ENCODE measurements at regions not wholly inside any gene's neighbourhood (a gene's known extent, or its start where the extent isn't known, plus 50 kb on each side); places are given as distances from the start of the nearest gene placed in this dataset.
"Not testable (repeated sequence)": the region's sequence is repeated elsewhere in the genome, so short reads cannot be mapped to it uniquely, and the experiment has no call there.

DNA sequence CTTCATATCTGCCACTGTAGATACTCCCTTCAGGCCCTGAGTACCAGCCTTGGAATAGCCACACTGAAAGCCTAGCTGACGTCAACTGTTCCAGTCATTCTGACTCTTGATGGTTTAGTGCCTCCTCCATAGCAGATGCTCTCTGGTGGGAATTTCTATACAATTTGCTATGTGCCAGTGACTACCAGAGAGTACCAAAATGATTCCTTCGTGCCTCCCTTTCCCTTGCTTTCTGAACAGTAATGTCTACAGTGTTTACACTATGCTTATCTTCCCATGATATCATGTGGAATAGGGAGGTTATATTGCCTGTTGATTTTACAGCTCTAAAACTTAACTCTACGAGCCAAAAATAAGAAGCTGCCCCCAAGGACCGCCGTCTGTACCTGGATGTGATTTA is 109.7 kb upstream of the GMNC start:
- Histone ChIP-seq H3K9me3 (replicated peaks; ENCODE audit: insufficient read depth, low read length) (no peaks in the 10 kb centered on the region), H3K27ac (ENCODE audit: low read length) (no peak overlapping the region), H3K4me3 (ENCODE audit: low read length) (no peak overlapping the region), H3K9me2 (replicated peaks; ENCODE audit: insufficient read depth, low read length) (no peaks in the 10 kb centered on the region), H3K4me2 (ENCODE audit: low read depth, low read length) (no peak overlapping the region), H3K27me3 (replicated peaks; ENCODE audit: insufficient read depth, low read length) (no peaks in the 10 kb centered on the region), H2AFZ (ENCODE audit: low read length) (no peak overlapping the region), H3K79me2 (ENCODE audit: low read length) (no peaks in the 10 kb centered on the region), H3K36me3 (replicated peaks; ENCODE audit: insufficient read depth, low read length) (no peaks in the 10 kb centered on the region), H3K9ac (ENCODE audit: low read length) (no peak overlapping the region), H4K20me1 (ENCODE audit: insufficient read depth, low read length) (no peaks in the 10 kb centered on the region), H3K4me1 (ENCODE audit: low read length) (no peaks in the 10 kb centered on the region), H3F3A (ENCODE audit: insufficient read depth, low read length) (no peaks in the 10 kb centered on the region)
- TF ChIP-seq, protein P1, sequence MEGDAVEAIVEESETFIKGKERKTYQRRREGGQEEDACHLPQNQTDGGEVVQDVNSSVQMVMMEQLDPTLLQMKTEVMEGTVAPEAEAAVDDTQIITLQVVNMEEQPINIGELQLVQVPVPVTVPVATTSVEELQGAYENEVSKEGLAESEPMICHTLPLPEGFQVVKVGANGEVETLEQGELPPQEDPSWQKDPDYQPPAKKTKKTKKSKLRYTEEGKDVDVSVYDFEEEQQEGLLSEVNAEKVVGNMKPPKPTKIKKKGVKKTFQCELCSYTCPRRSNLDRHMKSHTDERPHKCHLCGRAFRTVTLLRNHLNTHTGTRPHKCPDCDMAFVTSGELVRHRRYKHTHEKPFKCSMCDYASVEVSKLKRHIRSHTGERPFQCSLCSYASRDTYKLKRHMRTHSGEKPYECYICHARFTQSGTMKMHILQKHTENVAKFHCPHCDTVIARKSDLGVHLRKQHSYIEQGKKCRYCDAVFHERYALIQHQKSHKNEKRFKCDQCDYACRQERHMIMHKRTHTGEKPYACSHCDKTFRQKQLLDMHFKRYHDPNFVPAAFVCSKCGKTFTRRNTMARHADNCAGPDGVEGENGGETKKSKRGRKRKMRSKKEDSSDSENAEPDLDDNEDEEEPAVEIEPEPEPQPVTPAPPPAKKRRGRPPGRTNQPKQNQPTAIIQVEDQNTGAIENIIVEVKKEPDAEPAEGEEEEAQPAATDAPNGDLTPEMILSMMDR (IDR thresholded peaks at IDR 0.05; ENCODE audit: low read length) = no peak
- TF ChIP-seq EZH2 (optimal IDR thresholded peaks at IDR 0.05; ENCODE audit: low read depth, low read length) = no peak
- no peak for TF ChIP-seq EZH2phosphoT487 (IDR thresholded peaks at IDR 0.05; ENCODE audit: low read length)
- no peak for DNase-seq

- no peak overlapping the region for H3K4me2 ChIP-seq (ENCODE audit: low read depth, low read length)
- no peaks in the 10 kb centered on the region for H3K79me2 ChIP-seq (ENCODE audit: low read length)
- no peaks in the 10 kb centered on the region for H3K9me3 ChIP-seq (replicated peaks; ENCODE audit: insufficient read depth, low read length)
- no peak overlapping the region for H2AFZ ChIP-seq (ENCODE audit: low read length)
- no peak for DNase-seq
- H3K36me3 ChIP-seq (replicated peaks; ENCODE audit: insufficient read depth, low read length) = no peaks in the 10 kb centered on the region
- H3F3A ChIP-seq (ENCODE audit: insufficient read depth, low read length) = no peaks in the 10 kb centered on the region
- no peaks in the 10 kb centered on the region for H4K20me1 ChIP-seq (ENCODE audit: insufficient read depth, low read length)
- H3K9ac ChIP-seq (ENCODE audit: low read length) = no peak overlapping the region
- H3K4me1 ChIP-seq (ENCODE audit: low read length) = no peaks in the 10 kb centered on the region
- H3K27ac ChIP-seq (ENCODE audit: low read length) = no peak overlapping the region
- no peak overlapping the region for H3K4me3 ChIP-seq (ENCODE audit: low read length)
- H3K9me2 ChIP-seq (replicated peaks; ENCODE audit: insufficient read depth, low read length) = no peaks in the 10 kb centered on the region
- H3K27me3 ChIP-seq (replicated peaks; ENCODE audit: insufficient read depth, low read length) = no peaks in the 10 kb centered on the region
- TF ChIP-seq EZH2phosphoT487 (IDR thresholded peaks at IDR 0.05; ENCODE audit: low read length) = no peak
- TF ChIP-seq EZH2 (optimal IDR thresholded peaks at IDR 0.05; ENCODE audit: low read depth, low read length) = no peak
- TF ChIP-seq, protein P1 (IDR thresholded peaks at IDR 0.05; ENCODE audit: low read length) = no peak
These were observed 108.1 kb upstream of the GMNC start for GRCh38 chr3:190970560-190970959.

DNA sequence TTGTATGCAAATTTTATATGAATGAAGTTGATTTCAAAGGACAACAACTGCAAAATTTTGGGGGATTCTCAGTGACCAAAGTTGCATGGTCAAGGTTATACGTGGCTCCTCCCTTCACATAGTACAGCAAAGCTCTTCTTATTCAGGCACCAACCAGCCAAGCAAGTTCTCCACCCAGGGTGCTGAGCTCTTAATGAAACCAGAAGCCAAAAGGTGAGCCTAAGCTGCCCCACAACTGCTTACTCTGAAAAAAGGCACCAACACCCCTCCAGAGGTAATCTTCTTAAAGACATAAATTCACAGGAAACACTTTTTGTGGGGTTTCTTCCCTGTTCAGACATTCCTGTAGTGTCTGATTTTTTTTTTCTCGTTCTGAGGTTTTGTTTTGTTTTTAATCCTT is 106.1 kb upstream of the GMNC start:
- Histone ChIP-seq H3K9me2 (replicated peaks; ENCODE audit: insufficient read depth, low read length) (no peaks in the 10 kb centered on the region), H3K27ac (ENCODE audit: low read length) (no peak overlapping the region), H3K9me3 (replicated peaks; ENCODE audit: insufficient read depth, low read length) (no peaks in the 10 kb centered on the region), H3K79me2 (ENCODE audit: low read length) (no peaks in the 10 kb centered on the region), H4K20me1 (ENCODE audit: insufficient read depth, low read length) (no peaks in the 10 kb centered on the region), H2AFZ (ENCODE audit: low read length) (no peak overlapping the region), H3F3A (ENCODE audit: insufficient read depth, low read length) (no peaks in the 10 kb centered on the region), H3K4me1 (ENCODE audit: low read length) (no peaks in the 10 kb centered on the region), H3K27me3 (replicated peaks; ENCODE audit: insufficient read depth, low read length) (no peaks in the 10 kb centered on the region), H3K36me3 (replicated peaks; ENCODE audit: insufficient read depth, low read length) (no peaks in the 10 kb centered on the region), H3K4me2 (ENCODE audit: low read depth, low read length) (no peak overlapping the region), H3K4me3 (ENCODE audit: low read length) (no peak overlapping the region), H3K9ac (ENCODE audit: low read length) (no peak overlapping the region)
- TF ChIP-seq EZH2phosphoT487 (IDR thresholded peaks at IDR 0.05; ENCODE audit: low read length) (no peak), EZH2 (optimal IDR thresholded peaks at IDR 0.05; ENCODE audit: low read depth, low read length) (no peak)
- TF ChIP-seq, protein P1 (IDR thresholded peaks at IDR 0.05; ENCODE audit: low read length) = no peak
- DNase-seq = no peak

DNA sequence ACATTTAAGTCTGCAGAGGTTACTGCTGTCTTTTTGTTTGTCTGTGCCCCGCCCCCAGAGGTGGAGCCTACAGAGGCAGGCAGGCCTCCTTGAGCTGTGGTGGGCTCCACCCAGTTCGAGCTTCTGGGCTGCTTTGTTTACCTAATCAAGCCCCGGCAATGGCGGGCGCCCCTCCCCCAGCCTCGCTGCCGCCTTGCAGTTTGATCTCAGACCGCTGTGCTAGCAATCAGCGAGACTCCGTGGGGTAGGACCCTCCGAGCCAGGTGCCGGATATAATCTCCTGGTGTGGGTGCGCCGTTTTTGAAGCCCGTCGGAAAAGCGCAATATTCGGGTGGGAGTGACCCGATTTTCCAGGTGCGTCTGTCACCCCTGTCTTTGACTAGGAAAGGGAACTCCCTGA is 102.4 kb upstream of the GMNC start:
- not testable (repeated sequence) for H3K4me2 ChIP-seq (ENCODE audit: low read depth, low read length); H3K4me3 ChIP-seq (ENCODE audit: low read length); H2AFZ ChIP-seq (ENCODE audit: low read length); H3K9ac ChIP-seq (ENCODE audit: low read length); H3K79me2 ChIP-seq (ENCODE audit: low read length); H3K27ac ChIP-seq (ENCODE audit: low read length); H3K9me3 ChIP-seq (replicated peaks; ENCODE audit: insufficient read depth, low read length); DNase-seq; H3F3A ChIP-seq (ENCODE audit: insufficient read depth, low read length); H3K4me1 ChIP-seq (ENCODE audit: low read length); H3K36me3 ChIP-seq (replicated peaks; ENCODE audit: insufficient read depth, low read length); H3K9me2 ChIP-seq (replicated peaks; ENCODE audit: insufficient read depth, low read length); H4K20me1 ChIP-seq (ENCODE audit: insufficient read depth, low read length); H3K27me3 ChIP-seq (replicated peaks; ENCODE audit: insufficient read depth, low read length)
